ENCODE measurements at regions not wholly inside any gene's neighbourhood (a gene's known extent, or its start where the extent isn't known, plus 50 kb on each side); places are given as distances from the start of the nearest gene placed in this dataset.

DNA sequence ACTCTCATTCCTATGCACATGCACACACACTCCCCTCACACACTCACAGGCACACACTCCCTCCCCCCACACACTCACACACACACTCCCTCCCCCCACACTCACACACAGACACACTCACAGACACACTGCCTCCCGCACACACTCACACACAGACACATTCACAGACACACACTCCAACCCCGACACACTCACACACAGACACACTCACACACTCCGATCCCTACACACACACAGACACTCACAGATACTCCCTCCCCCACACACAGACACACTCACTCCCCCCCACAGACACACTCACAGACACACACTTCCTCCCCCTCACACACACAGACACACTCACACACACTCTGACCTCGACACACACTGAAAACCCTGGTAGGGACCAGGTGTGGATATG is 176.2 kb downstream of the TFAP2C start:
- TF ChIP-seq, protein P1, sequence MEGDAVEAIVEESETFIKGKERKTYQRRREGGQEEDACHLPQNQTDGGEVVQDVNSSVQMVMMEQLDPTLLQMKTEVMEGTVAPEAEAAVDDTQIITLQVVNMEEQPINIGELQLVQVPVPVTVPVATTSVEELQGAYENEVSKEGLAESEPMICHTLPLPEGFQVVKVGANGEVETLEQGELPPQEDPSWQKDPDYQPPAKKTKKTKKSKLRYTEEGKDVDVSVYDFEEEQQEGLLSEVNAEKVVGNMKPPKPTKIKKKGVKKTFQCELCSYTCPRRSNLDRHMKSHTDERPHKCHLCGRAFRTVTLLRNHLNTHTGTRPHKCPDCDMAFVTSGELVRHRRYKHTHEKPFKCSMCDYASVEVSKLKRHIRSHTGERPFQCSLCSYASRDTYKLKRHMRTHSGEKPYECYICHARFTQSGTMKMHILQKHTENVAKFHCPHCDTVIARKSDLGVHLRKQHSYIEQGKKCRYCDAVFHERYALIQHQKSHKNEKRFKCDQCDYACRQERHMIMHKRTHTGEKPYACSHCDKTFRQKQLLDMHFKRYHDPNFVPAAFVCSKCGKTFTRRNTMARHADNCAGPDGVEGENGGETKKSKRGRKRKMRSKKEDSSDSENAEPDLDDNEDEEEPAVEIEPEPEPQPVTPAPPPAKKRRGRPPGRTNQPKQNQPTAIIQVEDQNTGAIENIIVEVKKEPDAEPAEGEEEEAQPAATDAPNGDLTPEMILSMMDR (IDR thresholded peaks at IDR 0.05; ENCODE audit: low read depth, low read length, poor library complexity, severe bottlenecking) = no peak
- no peak for TF ChIP-seq EZH2phosphoT487 (IDR thresholded peaks at IDR 0.05; ENCODE audit: borderline replicate concordance, low read length)
